ENCODE measurements at regions not wholly inside any gene's neighbourhood (a gene's known extent, or its start where the extent isn't known, plus 50 kb on each side); places are given as distances from the start of the nearest gene placed in this dataset.

DNA sequence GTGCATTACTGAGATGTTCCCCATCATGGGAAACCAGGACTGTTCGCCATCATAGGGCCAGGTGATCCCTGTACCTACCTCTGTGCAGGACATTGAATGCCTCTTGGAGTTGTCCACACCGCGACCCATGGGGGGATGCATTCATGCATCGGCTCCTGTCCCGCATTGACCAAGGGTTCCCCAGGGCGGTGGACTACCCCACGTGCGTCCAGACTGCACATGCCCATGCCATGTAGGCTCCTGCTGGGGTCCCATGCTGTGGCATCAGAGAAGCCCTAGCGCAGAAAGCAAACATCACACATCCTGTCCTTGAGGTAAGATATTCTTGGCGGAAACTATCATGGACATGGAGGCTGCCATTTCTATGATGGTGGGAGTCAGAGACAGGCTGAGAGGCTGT lies 121.6 kb upstream of the UNC5B start:
- TF ChIP-seq, protein P1, sequence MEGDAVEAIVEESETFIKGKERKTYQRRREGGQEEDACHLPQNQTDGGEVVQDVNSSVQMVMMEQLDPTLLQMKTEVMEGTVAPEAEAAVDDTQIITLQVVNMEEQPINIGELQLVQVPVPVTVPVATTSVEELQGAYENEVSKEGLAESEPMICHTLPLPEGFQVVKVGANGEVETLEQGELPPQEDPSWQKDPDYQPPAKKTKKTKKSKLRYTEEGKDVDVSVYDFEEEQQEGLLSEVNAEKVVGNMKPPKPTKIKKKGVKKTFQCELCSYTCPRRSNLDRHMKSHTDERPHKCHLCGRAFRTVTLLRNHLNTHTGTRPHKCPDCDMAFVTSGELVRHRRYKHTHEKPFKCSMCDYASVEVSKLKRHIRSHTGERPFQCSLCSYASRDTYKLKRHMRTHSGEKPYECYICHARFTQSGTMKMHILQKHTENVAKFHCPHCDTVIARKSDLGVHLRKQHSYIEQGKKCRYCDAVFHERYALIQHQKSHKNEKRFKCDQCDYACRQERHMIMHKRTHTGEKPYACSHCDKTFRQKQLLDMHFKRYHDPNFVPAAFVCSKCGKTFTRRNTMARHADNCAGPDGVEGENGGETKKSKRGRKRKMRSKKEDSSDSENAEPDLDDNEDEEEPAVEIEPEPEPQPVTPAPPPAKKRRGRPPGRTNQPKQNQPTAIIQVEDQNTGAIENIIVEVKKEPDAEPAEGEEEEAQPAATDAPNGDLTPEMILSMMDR (conservative IDR thresholded peaks at IDR 0.05) = no peak
- no peak overlapping the region for H3K27ac Mint-ChIP-seq (ENCODE audit: unreplicated experiment)
- no peaks in the 10 kb centered on the region for H3K36me3 Mint-ChIP-seq (ENCODE audit: low read depth)
- H3K4me3 Mint-ChIP-seq = no peak overlapping the region
- peak; percentile 0 for DNase-seq (ENCODE audit: low read depth, low spot score)
- no peaks in the 10 kb centered on the region for H3K9me3 Mint-ChIP-seq
- H3K4me1 Mint-ChIP-seq = peaks cover 6% of the 10 kb centered on the region
- no peaks in the 10 kb centered on the region for H3K27me3 Mint-ChIP-seq (ENCODE audit: low read depth)

- Mint-ChIP-seq H3K36me3 (ENCODE audit: low read depth) (no peaks in the 10 kb centered on the region), H3K4me3 (no peak overlapping the region), H3K4me1 (peaks cover 6% of the 10 kb centered on the region), H3K27ac (ENCODE audit: unreplicated experiment) (no peak overlapping the region), H3K27me3 (ENCODE audit: low read depth) (no peaks in the 10 kb centered on the region), H3K9me3 (peaks cover 2% of the 10 kb centered on the region)
- DNase-seq (ENCODE audit: low read depth, low spot score) = no peak
- TF ChIP-seq, protein P1 (conservative IDR thresholded peaks at IDR 0.05) = no peak
Observed at GRCh38 chr10:71092812-71093401, 119.5 kb upstream of the UNC5B start.

DNA sequence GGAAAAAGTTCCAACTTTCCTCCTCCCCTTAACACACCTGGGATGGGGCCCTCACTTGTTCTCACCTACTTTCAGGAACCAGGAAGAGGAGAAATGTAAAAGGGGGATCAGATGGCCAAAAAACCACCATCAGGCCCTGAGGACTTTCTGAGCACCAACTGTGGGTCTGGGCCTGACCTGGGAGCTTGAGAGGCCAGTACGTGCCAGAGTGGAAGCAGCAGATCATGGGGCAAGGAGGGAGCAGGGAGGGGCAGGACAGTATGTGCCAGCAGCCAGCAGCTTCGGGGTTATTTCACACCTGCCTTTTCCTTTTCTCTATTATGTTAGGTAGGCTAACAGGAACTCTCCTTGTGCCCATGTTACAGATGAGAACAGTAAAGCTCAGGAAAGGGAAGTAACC lies 118.8 kb upstream of the UNC5B start:
- Mint-ChIP-seq H3K27me3 (ENCODE audit: low read depth) (no peaks in the 10 kb centered on the region), H3K9me3 (peaks cover 2% of the 10 kb centered on the region), H3K36me3 (ENCODE audit: low read depth) (no peaks in the 10 kb centered on the region), H3K4me1 (peaks cover 6% of the 10 kb centered on the region), H3K27ac (ENCODE audit: unreplicated experiment) (no peak overlapping the region), H3K4me3 (no peak overlapping the region)
- DNase-seq (ENCODE audit: low read depth, low spot score) = no peak
- TF ChIP-seq, protein P1 (conservative IDR thresholded peaks at IDR 0.05) = no peak

- DNase-seq (ENCODE audit: low read depth, low spot score) = no peak
- TF ChIP-seq, protein P1 (conservative IDR thresholded peaks at IDR 0.05) = no peak
- H3K4me1 Mint-ChIP-seq = peaks cover 6% of the 10 kb centered on the region
- H3K36me3 Mint-ChIP-seq (ENCODE audit: low read depth) = no peaks in the 10 kb centered on the region
- H3K27ac Mint-ChIP-seq (ENCODE audit: unreplicated experiment) = no peak overlapping the region
- H3K4me3 Mint-ChIP-seq = no peak overlapping the region
- H3K27me3 Mint-ChIP-seq (ENCODE audit: low read depth) = peaks cover 7% of the 10 kb centered on the region
- H3K9me3 Mint-ChIP-seq = peaks cover 2% of the 10 kb centered on the region
Observed at GRCh38 chr10:71094712-71095390, 117.5 kb upstream of the UNC5B start.

DNA sequence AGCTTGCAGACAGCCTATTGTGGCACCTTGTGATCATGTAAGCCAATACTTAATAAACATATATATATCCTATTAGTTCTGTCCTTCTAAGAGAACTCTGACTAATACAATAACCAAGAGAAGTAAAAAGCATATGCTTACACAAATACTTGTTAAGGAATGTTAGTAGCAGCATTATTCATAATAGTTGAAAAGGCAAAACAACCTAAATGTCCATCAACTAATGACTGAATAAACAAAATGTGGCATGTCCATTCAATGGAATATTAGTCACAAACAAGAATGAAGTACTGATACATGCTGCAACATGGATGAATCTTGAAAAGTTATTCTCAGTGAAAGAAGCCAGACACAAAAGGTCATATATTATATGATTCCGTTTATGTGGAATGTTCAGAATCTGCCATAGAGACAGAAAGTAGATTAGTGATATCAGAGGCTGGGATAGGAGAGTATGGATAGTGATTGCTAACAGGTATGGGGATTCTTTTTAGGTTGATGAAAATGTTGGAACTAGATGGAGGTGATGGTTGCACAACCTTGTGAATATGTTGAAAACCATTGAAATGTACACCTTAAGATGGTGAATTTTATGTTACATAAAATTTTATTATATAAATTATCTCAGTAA lies 112.5 kb upstream of the UNC5B start:
- H3K27ac Mint-ChIP-seq (ENCODE audit: unreplicated experiment) = no peak overlapping the region
- no peak for DNase-seq (ENCODE audit: low read depth, low spot score)
- H3K9me3 Mint-ChIP-seq = peaks cover 2% of the 10 kb centered on the region
- no peaks in the 10 kb centered on the region for H3K4me1 Mint-ChIP-seq
- H3K4me3 Mint-ChIP-seq = no peak overlapping the region
- no peaks in the 10 kb centered on the region for H3K36me3 Mint-ChIP-seq (ENCODE audit: low read depth)
- H3K27me3 Mint-ChIP-seq (ENCODE audit: low read depth) = peaks cover 14% of the 10 kb centered on the region
- TF ChIP-seq, protein P1 (conservative IDR thresholded peaks at IDR 0.05) = no peak

All from neural crest cell (in vitro differentiated cells).